ENCODE measurements at regions not wholly inside any gene's neighbourhood (a gene's known extent, or its start where the extent isn't known, plus 50 kb on each side); places are given as distances from the start of the nearest gene placed in this dataset.

DNA sequence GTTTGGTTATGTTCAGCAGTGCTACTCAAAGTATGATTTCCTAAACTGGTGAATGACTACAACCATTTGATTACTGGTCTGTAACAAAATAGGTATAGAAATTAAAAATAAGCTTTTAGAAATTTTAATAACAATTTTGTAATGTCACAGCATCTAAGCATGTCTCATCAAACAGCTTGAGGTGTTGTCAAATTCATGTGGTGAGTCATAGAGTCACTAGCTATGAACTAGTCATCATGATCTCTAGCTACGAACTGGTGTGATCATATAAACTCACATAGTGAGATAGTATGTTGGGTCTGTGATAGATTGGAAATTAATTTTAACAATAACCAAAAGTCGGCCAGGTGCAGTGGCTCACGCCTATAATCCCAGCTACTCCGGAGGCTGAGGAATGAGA, 213.9 kb upstream of the RBMS3 start:
- Histone ChIP-seq H3K4me1 (ENCODE audit: control insufficient read depth in 1 of 2, low read depth in 2 of 2) (peaks cover 15 to 26% of the 10 kb centered on the region in 2 donors), H3K27me3 (replicated peaks; ENCODE audit: insufficient read depth) (no peaks in the 10 kb centered on the region), H3K9me3 (no peaks in the 10 kb centered on the region), H3K27ac (no peak overlapping the region), H3K4me3 (no peak overlapping the region), H3K36me3 (no peaks in the 10 kb centered on the region)
- no peak for ATAC-seq (ENCODE audit: insufficient number of reproducible peaks, low FRiP score, low read depth)
- TF ChIP-seq, protein P1, sequence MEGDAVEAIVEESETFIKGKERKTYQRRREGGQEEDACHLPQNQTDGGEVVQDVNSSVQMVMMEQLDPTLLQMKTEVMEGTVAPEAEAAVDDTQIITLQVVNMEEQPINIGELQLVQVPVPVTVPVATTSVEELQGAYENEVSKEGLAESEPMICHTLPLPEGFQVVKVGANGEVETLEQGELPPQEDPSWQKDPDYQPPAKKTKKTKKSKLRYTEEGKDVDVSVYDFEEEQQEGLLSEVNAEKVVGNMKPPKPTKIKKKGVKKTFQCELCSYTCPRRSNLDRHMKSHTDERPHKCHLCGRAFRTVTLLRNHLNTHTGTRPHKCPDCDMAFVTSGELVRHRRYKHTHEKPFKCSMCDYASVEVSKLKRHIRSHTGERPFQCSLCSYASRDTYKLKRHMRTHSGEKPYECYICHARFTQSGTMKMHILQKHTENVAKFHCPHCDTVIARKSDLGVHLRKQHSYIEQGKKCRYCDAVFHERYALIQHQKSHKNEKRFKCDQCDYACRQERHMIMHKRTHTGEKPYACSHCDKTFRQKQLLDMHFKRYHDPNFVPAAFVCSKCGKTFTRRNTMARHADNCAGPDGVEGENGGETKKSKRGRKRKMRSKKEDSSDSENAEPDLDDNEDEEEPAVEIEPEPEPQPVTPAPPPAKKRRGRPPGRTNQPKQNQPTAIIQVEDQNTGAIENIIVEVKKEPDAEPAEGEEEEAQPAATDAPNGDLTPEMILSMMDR (IDR thresholded peaks at IDR 0.05): no peak
- DNase-seq (ENCODE audit: low spot score): no peak

- Histone ChIP-seq H3K4me1 (ENCODE audit: control insufficient read depth in 1 of 2, low read depth in 2 of 2) (peaks cover 3 to 6% of the 10 kb centered on the region in 2 donors), H3K9me3 (no peaks in the 10 kb centered on the region), H3K4me3 (no peak overlapping the region), H3K27me3 (replicated peaks; ENCODE audit: insufficient read depth) (no peaks in the 10 kb centered on the region), H3K27ac (no peak overlapping the region), H3K36me3 (no peaks in the 10 kb centered on the region)
- ATAC-seq (ENCODE audit: insufficient number of reproducible peaks, low FRiP score, low read depth) (no peak), DNase-seq (ENCODE audit: low spot score) (no peak)
- TF ChIP-seq, protein P1 (IDR thresholded peaks at IDR 0.05): no peak
These were observed 209.8 kb upstream of the RBMS3 start for GRCh38 chr3:29070959-29071634.

GRCh38 chr3:29072611-29073010, 208.3 kb upstream of the RBMS3 start:
- no peaks in the 10 kb centered on the region for H3K9me3 ChIP-seq
- no peak for ATAC-seq (ENCODE audit: insufficient number of reproducible peaks, low FRiP score, low read depth)
- H3K4me3 ChIP-seq: no peak overlapping the region
- DNase-seq (ENCODE audit: low spot score): no peak
- H3K36me3 ChIP-seq: no peaks in the 10 kb centered on the region
- no peak overlapping the region for H3K27ac ChIP-seq
- TF ChIP-seq, protein P1 (IDR thresholded peaks at IDR 0.05): no peak
- H3K27me3 ChIP-seq (replicated peaks; ENCODE audit: insufficient read depth): no peaks in the 10 kb centered on the region
- H3K4me1 ChIP-seq (ENCODE audit: control insufficient read depth in 1 of 2, low read depth in 2 of 2): no peaks in the 10 kb centered on the region

GRCh38 chr3:29077356-29077755, 203.5 kb upstream of the RBMS3 start:
- no peaks in the 10 kb centered on the region for H3K36me3 ChIP-seq
- DNase-seq (ENCODE audit: low spot score) (no peak), ATAC-seq (ENCODE audit: insufficient number of reproducible peaks, low FRiP score, low read depth) (no peak)
- H3K27ac ChIP-seq: no peak overlapping the region
- TF ChIP-seq, protein P1 (IDR thresholded peaks at IDR 0.05): no peak
- no peaks in the 10 kb centered on the region for H3K9me3 ChIP-seq
- no peak overlapping the region for H3K4me3 ChIP-seq
- H3K4me1 ChIP-seq (ENCODE audit: control insufficient read depth in 1 of 2, low read depth in 2 of 2): no peaks in the 10 kb centered on the region
- no peaks in the 10 kb centered on the region for H3K27me3 ChIP-seq (replicated peaks; ENCODE audit: insufficient read depth)

- H3K4me3 ChIP-seq: no peak overlapping the region
- no peak overlapping the region for H3K27ac ChIP-seq
- peaks cover 0 to 6% of the 10 kb centered on the region in 2 donors for H3K4me1 ChIP-seq (ENCODE audit: control insufficient read depth in 1 of 2, low read depth in 2 of 2)
- TF ChIP-seq, protein P1 (IDR thresholded peaks at IDR 0.05): no peak
- H3K27me3 ChIP-seq (replicated peaks; ENCODE audit: insufficient read depth): no peaks in the 10 kb centered on the region
- DNase-seq (ENCODE audit: low spot score) (no peak), ATAC-seq (ENCODE audit: insufficient number of reproducible peaks, low FRiP score, low read depth) (no peak)
- H3K9me3 ChIP-seq: no peaks in the 10 kb centered on the region
- no peaks in the 10 kb centered on the region for H3K36me3 ChIP-seq
These were observed 201.5 kb upstream of the RBMS3 start for GRCh38 chr3:29079358-29079757.
